SU-DHL-6 (cell line): ENCODE measurements at regions not wholly inside any gene's neighbourhood (a gene's known extent, or its start where the extent isn't known, plus 50 kb on each side); places are given as distances from the start of the nearest gene placed in this dataset.

Source experiments
- EZH2phosphoT487 ChIP-seq: fragments of 200-600 bp; sonication (generic), shearing (Covaris generic); conservative IDR thresholded peaks from 2 replicates; pipeline ENCODE4 v1.6.1; 2018; ENCODE audit warnings: mild to moderate bottlenecking, antibody characterized with exemption, low read length, moderate library complexity, mixed read lengths
- TF ChIP-seq, protein P1 (sequence below): fragments of 200-600 bp; sonication (generic); IDR thresholded peaks from one replicate; pipeline ENCODE4 v1.5.1; 2017; ENCODE audit warnings: antibody characterized with exemption, mild to moderate bottlenecking, low read length, moderate library complexity; ENCODE audit not compliant: insufficient read depth, poor library complexity, severe bottlenecking

DNA sequence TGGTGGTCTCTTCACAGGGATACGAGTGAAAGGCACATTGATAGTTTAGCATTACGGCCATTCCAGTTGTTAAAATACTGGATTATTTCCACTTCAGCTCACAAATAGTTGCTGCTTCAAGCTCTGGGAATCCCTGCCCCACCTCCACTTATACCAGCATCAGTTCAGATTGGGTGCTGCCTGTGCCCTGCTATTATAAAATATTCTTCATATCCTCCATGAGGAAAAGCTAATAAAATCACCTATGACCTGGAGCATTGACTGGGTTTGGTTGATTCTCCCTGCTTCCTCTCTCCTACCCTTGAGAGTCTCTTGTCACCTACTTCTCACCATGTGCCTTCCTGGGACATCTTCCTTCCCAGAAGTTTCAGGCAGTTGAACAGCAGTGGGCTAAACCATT is 529.0 kb downstream of the MCTP2 start:
- no peak for TF ChIP-seq EZH2phosphoT487
- TF ChIP-seq, protein P1, sequence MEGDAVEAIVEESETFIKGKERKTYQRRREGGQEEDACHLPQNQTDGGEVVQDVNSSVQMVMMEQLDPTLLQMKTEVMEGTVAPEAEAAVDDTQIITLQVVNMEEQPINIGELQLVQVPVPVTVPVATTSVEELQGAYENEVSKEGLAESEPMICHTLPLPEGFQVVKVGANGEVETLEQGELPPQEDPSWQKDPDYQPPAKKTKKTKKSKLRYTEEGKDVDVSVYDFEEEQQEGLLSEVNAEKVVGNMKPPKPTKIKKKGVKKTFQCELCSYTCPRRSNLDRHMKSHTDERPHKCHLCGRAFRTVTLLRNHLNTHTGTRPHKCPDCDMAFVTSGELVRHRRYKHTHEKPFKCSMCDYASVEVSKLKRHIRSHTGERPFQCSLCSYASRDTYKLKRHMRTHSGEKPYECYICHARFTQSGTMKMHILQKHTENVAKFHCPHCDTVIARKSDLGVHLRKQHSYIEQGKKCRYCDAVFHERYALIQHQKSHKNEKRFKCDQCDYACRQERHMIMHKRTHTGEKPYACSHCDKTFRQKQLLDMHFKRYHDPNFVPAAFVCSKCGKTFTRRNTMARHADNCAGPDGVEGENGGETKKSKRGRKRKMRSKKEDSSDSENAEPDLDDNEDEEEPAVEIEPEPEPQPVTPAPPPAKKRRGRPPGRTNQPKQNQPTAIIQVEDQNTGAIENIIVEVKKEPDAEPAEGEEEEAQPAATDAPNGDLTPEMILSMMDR = no peak
